C4-2B (cell line): ENCODE measurements at regions not wholly inside any gene's neighbourhood (a gene's known extent, or its start where the extent isn't known, plus 50 kb on each side); places are given as distances from the start of the nearest gene placed in this dataset.

Source experiments
- H3K27ac ChIP-seq: fragments of 450-650 bp; 2 replicates; pipeline ENCODE4 v1.5.1; 2017
- ZFX ChIP-seq: fragments of 450-650 bp; IDR thresholded peaks from 2 replicates; pipeline ENCODE4 v1.6.1; 2017
- TF ChIP-seq, protein P1 (sequence below): fragments of 450-650 bp; conservative IDR thresholded peaks from 2 replicates; pipeline ENCODE4 v1.5.1; 2017; ENCODE audit warnings: mild to moderate bottlenecking

DNA sequence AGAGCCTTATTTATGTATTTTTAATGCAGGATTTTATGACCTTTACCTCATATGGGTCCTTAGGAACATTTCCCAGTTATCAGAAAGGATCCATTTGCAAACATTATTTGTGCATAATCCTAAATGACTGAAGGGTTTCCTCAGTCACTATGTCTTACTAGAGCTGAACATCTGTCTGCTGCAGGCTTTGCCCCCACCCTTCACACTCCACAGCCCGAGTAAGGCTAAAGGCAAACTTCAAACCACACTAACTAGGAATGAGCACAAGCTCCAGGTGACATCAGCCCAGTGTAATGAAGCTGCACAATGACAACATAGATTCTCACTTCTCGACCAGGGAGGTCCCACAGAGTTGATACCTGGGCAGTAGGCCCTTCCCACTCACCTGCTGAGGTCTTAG lies 491.3 kb upstream of the MKI67 start:
- no peak for TF ChIP-seq ZFX
- TF ChIP-seq, protein P1, sequence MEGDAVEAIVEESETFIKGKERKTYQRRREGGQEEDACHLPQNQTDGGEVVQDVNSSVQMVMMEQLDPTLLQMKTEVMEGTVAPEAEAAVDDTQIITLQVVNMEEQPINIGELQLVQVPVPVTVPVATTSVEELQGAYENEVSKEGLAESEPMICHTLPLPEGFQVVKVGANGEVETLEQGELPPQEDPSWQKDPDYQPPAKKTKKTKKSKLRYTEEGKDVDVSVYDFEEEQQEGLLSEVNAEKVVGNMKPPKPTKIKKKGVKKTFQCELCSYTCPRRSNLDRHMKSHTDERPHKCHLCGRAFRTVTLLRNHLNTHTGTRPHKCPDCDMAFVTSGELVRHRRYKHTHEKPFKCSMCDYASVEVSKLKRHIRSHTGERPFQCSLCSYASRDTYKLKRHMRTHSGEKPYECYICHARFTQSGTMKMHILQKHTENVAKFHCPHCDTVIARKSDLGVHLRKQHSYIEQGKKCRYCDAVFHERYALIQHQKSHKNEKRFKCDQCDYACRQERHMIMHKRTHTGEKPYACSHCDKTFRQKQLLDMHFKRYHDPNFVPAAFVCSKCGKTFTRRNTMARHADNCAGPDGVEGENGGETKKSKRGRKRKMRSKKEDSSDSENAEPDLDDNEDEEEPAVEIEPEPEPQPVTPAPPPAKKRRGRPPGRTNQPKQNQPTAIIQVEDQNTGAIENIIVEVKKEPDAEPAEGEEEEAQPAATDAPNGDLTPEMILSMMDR: no peak
- H3K27ac ChIP-seq: no peak overlapping the region

DNA sequence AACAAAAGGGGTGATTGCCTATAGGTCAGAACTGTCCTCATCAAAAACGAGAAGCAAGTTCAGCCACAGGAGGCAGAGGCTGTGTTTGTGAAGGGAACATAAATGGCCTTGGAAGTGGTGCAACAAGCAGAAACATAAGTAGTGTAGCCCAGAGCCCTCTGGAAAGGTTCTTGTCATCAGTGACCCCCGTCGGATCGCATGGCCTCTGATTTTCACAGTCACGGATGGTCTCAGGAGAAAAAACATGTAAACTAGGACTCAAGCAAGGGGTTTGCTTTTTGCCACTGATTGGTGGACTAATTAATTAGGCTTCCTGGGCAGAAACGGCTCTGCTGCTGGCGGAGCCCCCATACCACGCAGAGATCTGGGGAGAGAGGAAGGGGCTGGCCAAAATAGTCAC lies 496.5 kb upstream of the MKI67 start:
- TF ChIP-seq ZFX: no peak
- TF ChIP-seq, protein P1: no peak

DNA sequence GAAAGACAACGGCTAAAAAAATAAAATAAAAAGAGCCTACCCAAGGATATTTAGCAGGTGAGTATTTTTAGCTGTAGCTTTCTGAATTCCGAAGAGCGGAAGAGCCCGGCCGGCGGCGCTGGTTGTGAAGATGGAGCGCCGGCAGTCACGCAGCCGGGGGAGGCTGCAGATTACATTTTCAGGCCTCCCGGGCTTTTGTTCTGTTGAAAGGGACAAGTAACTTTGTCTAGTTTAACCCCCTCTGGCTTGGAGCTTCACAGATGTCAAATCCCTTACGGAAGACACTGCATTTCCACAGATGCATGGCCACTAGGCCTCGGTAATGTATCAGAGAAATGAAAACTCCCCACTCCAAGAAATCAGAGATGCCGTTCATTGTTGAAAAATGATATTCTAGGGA lies 497.6 kb upstream of the MKI67 start:
- H3K27ac ChIP-seq: no peak overlapping the region

More for the DNA sequence above, 496.5 kb upstream of the MKI67 start:
- H3K27ac ChIP-seq: no peak overlapping the region

DNA sequence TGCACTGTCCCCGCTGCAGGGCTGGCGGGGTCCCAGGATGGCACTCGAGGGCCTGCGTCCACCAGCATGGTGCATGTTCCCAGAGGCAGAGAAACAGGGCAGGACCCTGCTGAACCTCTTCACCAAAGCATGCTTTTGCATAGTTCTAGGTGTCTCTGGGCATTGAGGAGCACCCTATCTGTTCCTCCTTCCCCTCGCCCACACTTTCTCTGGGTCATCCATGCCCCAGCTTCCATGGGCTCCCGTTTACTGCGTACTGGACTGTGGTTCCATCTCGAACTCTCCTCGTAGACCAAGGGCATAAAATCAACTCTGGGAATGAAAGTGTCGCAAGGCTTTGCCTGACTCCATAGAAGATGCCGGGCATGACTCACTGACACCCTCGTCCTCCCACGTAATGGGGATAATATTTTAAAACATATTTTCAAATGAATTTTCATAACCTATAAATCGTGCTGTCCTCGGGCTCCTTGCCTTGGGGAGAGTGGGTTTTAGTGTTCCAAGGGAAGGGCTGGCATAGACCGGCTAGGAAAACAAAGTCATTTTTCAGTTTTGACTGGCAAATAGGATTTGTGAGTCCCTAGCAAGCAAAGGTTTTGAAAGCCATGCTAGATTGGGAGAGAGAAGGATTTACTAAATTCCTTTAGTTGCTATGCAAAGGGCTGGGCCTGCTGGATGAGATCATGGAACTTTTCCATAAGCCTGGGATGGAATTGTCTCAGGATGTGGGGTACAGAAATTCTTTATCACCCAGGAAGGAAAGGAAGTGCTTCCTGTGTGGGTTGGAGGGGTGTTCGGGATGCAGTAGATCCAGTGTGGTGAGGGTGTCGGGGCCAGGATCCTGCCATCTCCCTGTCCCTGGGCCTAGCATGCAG lies 498.7 kb upstream of the MKI67 start:
- TF ChIP-seq, protein P1: no peak
- H3K27ac ChIP-seq: no peak overlapping the region

More for the DNA sequence above, 497.6 kb upstream of the MKI67 start:
- TF ChIP-seq, protein P1: no peak
- TF ChIP-seq ZFX: no peak

DNA sequence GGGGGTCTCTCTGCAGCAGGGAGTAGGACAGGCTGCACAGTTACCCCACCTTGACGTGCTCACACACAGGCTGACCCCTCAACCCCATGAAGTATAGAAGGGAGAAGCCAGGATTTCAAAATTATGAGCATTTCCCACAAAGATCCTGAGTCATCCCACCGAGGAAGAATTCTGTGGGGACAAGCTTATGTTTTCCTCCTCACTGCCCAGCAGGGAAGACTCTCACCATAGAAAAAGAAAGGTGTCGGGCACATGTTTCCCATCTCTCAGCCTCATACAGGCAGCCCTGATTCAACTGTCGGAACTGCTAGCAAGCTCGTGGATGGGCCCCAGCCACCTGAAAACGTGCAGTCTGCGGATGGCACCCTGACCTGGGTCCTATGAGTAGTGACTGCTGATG lies 499.7 kb upstream of the MKI67 start:
- no peak for TF ChIP-seq ZFX
- TF ChIP-seq, protein P1: no peak
- no peak overlapping the region for H3K27ac ChIP-seq

DNA sequence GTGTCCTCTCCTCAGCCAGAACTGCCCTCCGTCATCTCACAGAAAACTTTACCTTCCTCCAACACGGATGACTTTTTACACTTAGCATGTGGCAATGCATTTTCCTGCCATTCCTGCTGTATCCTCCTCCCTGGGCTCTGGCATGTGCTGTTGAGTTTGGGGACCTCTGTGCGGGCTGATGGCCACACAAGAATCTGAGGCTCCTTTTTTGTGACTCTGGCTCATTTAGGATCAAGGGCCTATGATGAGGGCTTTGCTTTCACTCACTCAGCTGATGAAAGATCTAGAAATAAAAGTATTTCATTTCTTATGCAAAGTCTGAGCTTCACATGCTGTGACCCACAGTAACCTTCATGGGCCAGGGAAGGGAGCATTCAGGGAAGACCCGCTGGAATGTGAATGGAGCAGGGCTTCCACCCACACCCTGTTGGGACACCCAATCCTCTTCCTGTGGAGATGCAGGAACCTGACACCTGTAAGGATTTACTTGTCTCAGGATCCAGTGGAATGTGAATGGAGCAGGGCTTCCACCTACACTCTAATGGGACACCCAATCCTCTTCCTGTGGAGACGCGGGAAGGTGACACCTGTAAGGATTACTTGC lies 500.3 kb upstream of the MKI67 start:
- H3K27ac ChIP-seq: no peak overlapping the region
- TF ChIP-seq ZFX: no peak
- TF ChIP-seq, protein P1: no peak

DNA sequence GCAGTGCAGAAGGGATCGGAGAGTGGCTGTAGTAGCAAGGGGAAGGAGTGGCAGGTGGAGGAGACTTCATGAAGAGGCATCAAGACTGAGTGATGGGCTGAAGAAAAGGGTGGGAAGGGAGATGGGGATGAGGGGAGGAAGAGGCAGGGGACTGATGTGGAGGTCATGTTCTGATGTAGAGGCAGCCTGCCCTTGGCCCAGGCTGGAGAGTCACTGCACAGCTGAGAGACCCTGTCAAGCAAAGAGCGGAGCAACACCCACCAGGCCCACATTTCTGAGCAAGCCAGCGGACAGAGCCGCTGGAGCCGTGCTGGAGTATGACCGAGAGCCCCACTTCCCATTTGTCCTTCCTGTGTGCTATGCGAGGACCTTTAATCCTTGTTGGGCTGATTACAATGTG lies 501.6 kb upstream of the MKI67 start:
- no peak for TF ChIP-seq ZFX
- TF ChIP-seq, protein P1: no peak
- no peak overlapping the region for H3K27ac ChIP-seq
